Endodermal cell (in vitro differentiated cells): ENCODE measurements at regions not wholly inside any gene's neighbourhood (a gene's known extent, or its start where the extent isn't known, plus 50 kb on each side); places are given as distances from the start of the nearest gene placed in this dataset.

Experiments
- DNase-seq: peaks from one replicate; pipeline ENCODE4 v3.0.0-alpha.2; 2017
- H3K27ac ChIP-seq: 2 replicates; pipeline ENCODE4 v1.5.1; 2013; ENCODE audit warnings: mild to moderate bottlenecking, low read depth, low read length, moderate library complexity
- H3K27me3 ChIP-seq: 2 replicates; pipeline ENCODE4 v1.6.1; 2013; ENCODE audit warnings: mild to moderate bottlenecking, low read length, moderate library complexity; ENCODE audit not compliant: insufficient read depth, control insufficient read depth, poor library complexity, severe bottlenecking
- H3K36me3 ChIP-seq: 2 replicates; pipeline ENCODE4 v1.7.0; 2013; ENCODE audit warnings: mild to moderate bottlenecking, low read length, moderate library complexity; ENCODE audit not compliant: control insufficient read depth, insufficient read depth
- H3K4me1 ChIP-seq: one replicate; pipeline ENCODE4 v1.7.0; 2013; ENCODE audit warnings: low read length; ENCODE audit not compliant: control insufficient read depth, insufficient read depth
- H3K4me3 ChIP-seq: 2 replicates; pipeline ENCODE4 v1.5.1; 2013; ENCODE audit warnings: mild to moderate bottlenecking, low read length, moderate library complexity
- H3K9ac ChIP-seq: 2 replicates; pipeline ENCODE4 v1.6.1; 2013; ENCODE audit warnings: mild to moderate bottlenecking, low read length, moderate library complexity; ENCODE audit not compliant: poor library complexity, severe bottlenecking; ENCODE audit errors: extremely low read depth
- H3K9me3 ChIP-seq: 2 replicates; pipeline ENCODE4 v1.6.1; 2013; ENCODE audit warnings: mild to moderate bottlenecking, low read length, moderate library complexity; ENCODE audit not compliant: control insufficient read depth
- H3K27ac Mint-ChIP-seq: 2 replicates; pipeline ENCODE4 v1.8.0; 2020; ENCODE audit warnings: mixed read lengths
- H3K27me3 Mint-ChIP-seq: 2 replicates; pipeline ENCODE4 v1.8.0; 2021; ENCODE audit warnings: mild to moderate bottlenecking, mixed read lengths; ENCODE audit not compliant: insufficient read depth
- H3K36me3 Mint-ChIP-seq: 2 replicates; pipeline ENCODE4 v1.8.0; 2020; ENCODE audit warnings: low read depth, mixed read lengths
- H3K4me1 Mint-ChIP-seq: 2 replicates; pipeline ENCODE4 v1.8.0; 2020; ENCODE audit warnings: mixed read lengths
- H3K4me3 Mint-ChIP-seq: 2 replicates; pipeline ENCODE4 v1.8.0; 2020; ENCODE audit warnings: mild to moderate bottlenecking, moderate library complexity, mixed read lengths
- H3K9me3 Mint-ChIP-seq: 2 replicates; pipeline ENCODE4 v1.8.0; 2020; ENCODE audit warnings: mild to moderate bottlenecking, mixed read lengths
- CTCF ChIP-seq: fragments of 200-600 bp; sonication (generic); conservative IDR thresholded peaks from 2 replicates; pipeline ENCODE4 v1.5.0; 2021; ENCODE audit warnings: antibody characterized with exemption, mild to moderate bottlenecking
- WGBS, 2 experiments: methylation state at CpG; one replicate each; pipeline versions ENCODE4 v1.1.5 to v1.1.7; 2013; ENCODE audit warnings: missing lambda C conversion rate in 2 of 2, mixed read lengths in 1 of 2; ENCODE audit not compliant: insufficient coverage in 1 of 2, insufficient read length in 1 of 2; 5-methylcytosine and 5-hydroxymethylcytosine counted together

DNA sequence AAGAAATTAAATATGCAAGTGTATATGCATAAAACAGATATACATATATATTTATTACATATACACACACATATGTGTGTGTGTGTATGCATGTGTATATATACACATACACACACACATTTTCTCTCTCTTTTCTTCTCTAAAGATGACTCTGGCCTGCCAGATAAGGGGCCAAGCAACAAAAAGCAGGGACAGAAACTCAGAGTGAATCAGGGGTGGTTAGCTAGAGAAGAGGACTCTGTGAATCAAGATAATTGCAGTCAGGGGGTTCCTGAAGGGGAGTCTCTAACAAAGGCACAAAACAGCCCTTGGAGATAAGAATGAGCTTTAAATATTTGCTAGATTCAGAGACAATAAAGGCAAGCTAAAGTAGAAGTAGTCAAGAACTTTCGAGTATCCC lies 650.5 kb downstream of the UTRN start:
- peaks cover 10% of the 10 kb centered on the region for H3K9me3 Mint-ChIP-seq
- H3K27ac ChIP-seq = no peak overlapping the region
- H3K4me3 ChIP-seq = no peak overlapping the region
- 100% methylated on average over 1 of the region's 1 CpG; no CpG with 5 or more reads in 1 of the 2 experiments for WGBS, 2 experiments
- no peaks in the 10 kb centered on the region for H3K27me3 ChIP-seq
- H3K9ac ChIP-seq = no peak overlapping the region
- DNase-seq = no peak
- H3K9me3 ChIP-seq = peaks cover 12% of the 10 kb centered on the region
- no peak overlapping the region for H3K27ac Mint-ChIP-seq
- H3K36me3 Mint-ChIP-seq = no peaks in the 10 kb centered on the region
- H3K27me3 Mint-ChIP-seq = no peaks in the 10 kb centered on the region
- H3K36me3 ChIP-seq = no peaks in the 10 kb centered on the region
- no peak overlapping the region for H3K4me3 Mint-ChIP-seq
- peaks cover 3% of the 10 kb centered on the region for H3K4me1 ChIP-seq
- no peak for TF ChIP-seq CTCF
- H3K4me1 Mint-ChIP-seq = peaks cover 7% of the 10 kb centered on the region

- 92 to 100% methylated on average over 2 of the region's 2 CpGs for WGBS, 2 experiments
- Histone ChIP-seq H3K27ac (no peak overlapping the region), H3K9ac (no peak overlapping the region), H3K4me1 (peaks cover 6% of the 10 kb centered on the region), H3K36me3 (no peaks in the 10 kb centered on the region), H3K4me3 (no peak overlapping the region), H3K9me3 (peaks cover 12% of the 10 kb centered on the region), H3K27me3 (no peaks in the 10 kb centered on the region)
- Mint-ChIP-seq H3K9me3 (peaks cover 10% of the 10 kb centered on the region), H3K27ac (no peak overlapping the region), H3K4me3 (no peak overlapping the region), H3K27me3 (no peaks in the 10 kb centered on the region), H3K36me3 (no peaks in the 10 kb centered on the region), H3K4me1 (peaks cover 16% of the 10 kb centered on the region)
- TF ChIP-seq CTCF = no peak
- no peak for DNase-seq
Observed at GRCh38 chr6:144936764-144937163, 651.6 kb downstream of the UTRN start.

GRCh38 chr6:144939921-144940320 lies 654.8 kb downstream of the UTRN start:
- H3K9ac ChIP-seq = no peak overlapping the region
- Mint-ChIP-seq H3K27me3 (peaks cover 11% of the 10 kb centered on the region), H3K36me3 (no peaks in the 10 kb centered on the region), H3K4me3 (no peak overlapping the region), H3K4me1 (peaks cover 25% of the 10 kb centered on the region), H3K27ac (no peak overlapping the region), H3K9me3 (peaks cover 1% of the 10 kb centered on the region)
- TF ChIP-seq CTCF = no peak
- no peak overlapping the region for H3K4me3 ChIP-seq
- no peaks in the 10 kb centered on the region for H3K9me3 ChIP-seq
- H3K27ac ChIP-seq = no peak overlapping the region
- H3K36me3 ChIP-seq = no peaks in the 10 kb centered on the region
- peaks cover 15% of the 10 kb centered on the region for H3K27me3 ChIP-seq
- WGBS, 2 experiments = 83 to 100% methylated on average over 1 of the region's 1 CpG
- no peak for DNase-seq
- peaks cover 11% of the 10 kb centered on the region for H3K4me1 ChIP-seq
